Astrocyte (in vitro differentiated cells and primary cell): ENCODE measurements at regions not wholly inside any gene's neighbourhood (a gene's known extent, or its start where the extent isn't known, plus 50 kb on each side); places are given as distances from the start of the nearest gene placed in this dataset.

Experiments used
- DNase-seq: peaks from one replicate; pipeline ENCODE4 v3.0.0-alpha.2; 2010; ENCODE audit warnings: low read depth
- FAIRE-seq: peaks from 2 replicates; lab custom pipeline; 2011; peaks lifted over from hg19 to GRCh38; lab: Jason Lieb, UNC
- H2AFZ ChIP-seq: 2 replicates; pipeline ENCODE4 v1.6.0; 2012; ENCODE audit warnings: low read depth, low read length, inconsistent platforms
- H3K27ac ChIP-seq: 2 replicates; pipeline ENCODE4 v1.5.1; 2011; ENCODE audit warnings: low read depth, low read length, inconsistent platforms
- H3K27me3 ChIP-seq: 2 replicates; pipeline ENCODE4 v1.6.0; 2011; ENCODE audit warnings: low read length, inconsistent platforms; ENCODE audit not compliant: insufficient read depth
- H3K36me3 ChIP-seq: 2 replicates; pipeline ENCODE4 v1.5.1; 2011; ENCODE audit warnings: low read length, inconsistent platforms; ENCODE audit not compliant: insufficient read depth
- H3K4me1 ChIP-seq: 2 replicates; pipeline ENCODE4 v1.5.1; 2011; ENCODE audit warnings: low read length, inconsistent platforms; ENCODE audit not compliant: insufficient read depth
- H3K4me2 ChIP-seq: 2 replicates; pipeline ENCODE4 v1.6.0; 2012; ENCODE audit warnings: low read length, inconsistent platforms
- H3K4me3 ChIP-seq: 2 replicates; pipeline ENCODE4 v1.5.1; 2011; ENCODE audit warnings: low read depth, mild to moderate bottlenecking, low read length, inconsistent platforms; ENCODE audit not compliant: insufficient read depth
- H3K79me2 ChIP-seq: 2 replicates; pipeline ENCODE4 v1.6.0; 2012; ENCODE audit warnings: mild to moderate bottlenecking, low read length, inconsistent platforms; ENCODE audit not compliant: insufficient read depth
- H3K9ac ChIP-seq: 2 replicates; pipeline ENCODE4 v1.6.0; 2012; ENCODE audit warnings: mild to moderate bottlenecking, low read length, inconsistent platforms
- H3K9me3 ChIP-seq: 2 replicates; pipeline ENCODE4 v1.5.1; 2012; ENCODE audit warnings: low read depth, mild to moderate bottlenecking, low read length, inconsistent platforms; ENCODE audit not compliant: insufficient read depth
- H4K20me1 ChIP-seq: 2 replicates; pipeline ENCODE4 v1.6.0; 2012; ENCODE audit warnings: low read length, inconsistent platforms; ENCODE audit not compliant: insufficient read depth
- H3K27ac Mint-ChIP-seq: one replicate; pipeline ENCODE4 v1.8.0; 2021; ENCODE audit warnings: mild to moderate bottlenecking, mixed read lengths; ENCODE audit not compliant: unreplicated experiment
- H3K27me3 Mint-ChIP-seq: one replicate; pipeline ENCODE4 v1.8.0; 2021; ENCODE audit warnings: low read depth, mixed read lengths; ENCODE audit not compliant: unreplicated experiment
- H3K36me3 Mint-ChIP-seq: one replicate; pipeline ENCODE4 v1.8.0; 2021; ENCODE audit warnings: low read depth, mixed read lengths; ENCODE audit not compliant: unreplicated experiment
- H3K4me1 Mint-ChIP-seq: one replicate; pipeline ENCODE4 v1.8.0; 2021; ENCODE audit warnings: low read depth, mixed read lengths; ENCODE audit not compliant: unreplicated experiment
- H3K4me3 Mint-ChIP-seq: one replicate; pipeline ENCODE4 v1.8.0; 2021; ENCODE audit warnings: mild to moderate bottlenecking, moderate library complexity, mixed read lengths; ENCODE audit not compliant: unreplicated experiment
- H3K9me3 Mint-ChIP-seq: one replicate; pipeline ENCODE4 v1.8.0; 2021; ENCODE audit warnings: mild to moderate bottlenecking, mixed read lengths; ENCODE audit not compliant: unreplicated experiment
- CTCF ChIP-seq: IDR thresholded peaks from 2 replicates; pipeline ENCODE4 v1.5.1; 2011; ENCODE audit warnings: low read depth, mild to moderate bottlenecking, inconsistent platforms, low read length, moderate library complexity; ENCODE audit not compliant: insufficient read depth
- EZH2 ChIP-seq: IDR thresholded peaks from 2 replicates; pipeline ENCODE4 v1.6.1; 2012; ENCODE audit warnings: mild to moderate bottlenecking, low read length, inconsistent platforms; ENCODE audit not compliant: insufficient read depth

DNA sequence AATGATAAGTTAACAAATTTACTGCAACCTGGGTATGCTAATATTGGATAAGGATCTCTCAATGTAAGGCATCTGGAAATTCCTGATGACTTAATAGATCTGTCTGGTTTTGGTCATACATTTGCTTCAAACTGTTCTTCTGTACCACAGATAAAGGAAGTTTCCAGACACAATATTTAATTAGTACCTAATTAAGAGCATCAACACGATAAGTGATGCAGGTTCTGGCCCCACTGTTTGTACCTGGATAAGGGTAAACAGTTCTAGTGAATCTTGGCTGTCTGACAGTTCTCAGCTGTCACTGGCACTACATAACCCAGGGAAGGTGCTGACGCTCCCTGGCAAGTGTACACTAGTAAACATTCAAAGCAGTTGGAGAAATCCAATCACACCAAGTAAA, 165.6 kb downstream of the MZT1 start:
- Histone ChIP-seq H3K4me2 (no peak overlapping the region), H3K9me3 (no peaks in the 10 kb centered on the region), H3K79me2 (no peaks in the 10 kb centered on the region), H3K9ac (no peak overlapping the region), H2AFZ (no peak overlapping the region), H4K20me1 (no peaks in the 10 kb centered on the region), H3K36me3 (no peaks in the 10 kb centered on the region), H3K27ac (no peak overlapping the region), H3K4me1 (no peaks in the 10 kb centered on the region), H3K4me3 (no peak overlapping the region), H3K27me3 (no peaks in the 10 kb centered on the region)
- FAIRE-seq (no peak), DNase-seq (no peak)
- no peak overlapping the region for H3K4me3 Mint-ChIP-seq
- TF ChIP-seq CTCF (no peak), EZH2 (no peak)
- peaks cover 2% of the 10 kb centered on the region for H3K4me1 Mint-ChIP-seq
- H3K27ac Mint-ChIP-seq, result no peak overlapping the region
- H3K9me3 Mint-ChIP-seq, result no peaks in the 10 kb centered on the region
- no peaks in the 10 kb centered on the region for H3K27me3 Mint-ChIP-seq
- H3K36me3 Mint-ChIP-seq, result no peaks in the 10 kb centered on the region

GRCh38 chr13:72559716-72560115, 167.7 kb downstream of the MZT1 start:
- no peak overlapping the region for H3K27ac ChIP-seq
- H3K36me3 ChIP-seq, result no peaks in the 10 kb centered on the region
- H3K9ac ChIP-seq, result no peak overlapping the region
- H3K4me2 ChIP-seq, result no peak overlapping the region
- H3K9me3 ChIP-seq, result no peaks in the 10 kb centered on the region
- Mint-ChIP-seq H3K4me3 (no peak overlapping the region), H3K4me1 (no peaks in the 10 kb centered on the region), H3K36me3 (no peaks in the 10 kb centered on the region), H3K27me3 (no peaks in the 10 kb centered on the region), H3K9me3 (no peaks in the 10 kb centered on the region), H3K27ac (no peak overlapping the region)
- no peak for FAIRE-seq
- no peaks in the 10 kb centered on the region for H3K27me3 ChIP-seq
- no peak overlapping the region for H3K4me3 ChIP-seq
- no peak for DNase-seq
- H4K20me1 ChIP-seq, result no peaks in the 10 kb centered on the region
- no peak for TF ChIP-seq EZH2
- no peak for TF ChIP-seq CTCF
- no peak overlapping the region for H2AFZ ChIP-seq
- H3K4me1 ChIP-seq, result no peaks in the 10 kb centered on the region
- no peaks in the 10 kb centered on the region for H3K79me2 ChIP-seq

DNA sequence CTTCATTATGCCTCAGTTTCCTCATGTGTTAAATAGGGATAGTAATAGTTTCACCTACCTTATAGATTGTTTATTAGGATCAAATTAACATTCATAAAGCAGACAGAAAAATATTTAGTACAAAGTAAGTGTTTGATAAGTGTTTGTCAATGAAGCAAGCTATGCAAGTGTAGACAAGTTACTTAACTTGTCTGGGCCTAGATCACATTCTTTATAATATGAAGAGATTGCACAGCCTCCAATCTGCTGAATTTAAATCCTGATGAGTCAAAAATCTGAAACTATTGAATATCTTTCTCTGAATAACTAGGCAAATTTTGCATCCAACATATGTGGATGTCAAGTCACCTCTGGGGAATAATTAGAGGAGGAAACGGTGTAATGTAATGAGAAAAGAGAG, 170.5 kb downstream of the MZT1 start:
- no peaks in the 10 kb centered on the region for H3K9me3 Mint-ChIP-seq
- no peak overlapping the region for H3K27ac Mint-ChIP-seq
- H3K9ac ChIP-seq, result no peak overlapping the region
- no peaks in the 10 kb centered on the region for H3K4me1 ChIP-seq
- no peaks in the 10 kb centered on the region for H3K36me3 Mint-ChIP-seq
- H3K4me3 Mint-ChIP-seq, result no peak overlapping the region
- H3K4me2 ChIP-seq, result no peak overlapping the region
- FAIRE-seq, result no peak
- no peak overlapping the region for H2AFZ ChIP-seq
- H3K27me3 Mint-ChIP-seq, result no peaks in the 10 kb centered on the region
- H3K27me3 ChIP-seq, result no peaks in the 10 kb centered on the region
- no peaks in the 10 kb centered on the region for H3K79me2 ChIP-seq
- no peak overlapping the region for H3K27ac ChIP-seq
- no peak overlapping the region for H3K4me3 ChIP-seq
- TF ChIP-seq EZH2 (no peak), CTCF (no peak)
- no peaks in the 10 kb centered on the region for H4K20me1 ChIP-seq
- DNase-seq, result no peak
- H3K36me3 ChIP-seq, result no peaks in the 10 kb centered on the region
- no peaks in the 10 kb centered on the region for H3K9me3 ChIP-seq
- no peaks in the 10 kb centered on the region for H3K4me1 Mint-ChIP-seq
